H1 (cell line): ENCODE measurements at regions not wholly inside any gene's neighbourhood (a gene's known extent, or its start where the extent isn't known, plus 50 kb on each side); places are given as distances from the start of the nearest gene placed in this dataset.

Source experiments
- JUND ChIP-seq: IDR thresholded peaks from 2 replicates; pipeline ENCODE4 v1.6.1; 2011; ENCODE audit warnings: mild to moderate bottlenecking, improper control_type of control experiment, low read length
- MAFK ChIP-seq: IDR thresholded peaks from 2 replicates; pipeline ENCODE4 v1.6.1; 2012; ENCODE audit warnings: low read depth, mild to moderate bottlenecking, improper control_type of control experiment, low read length
- SIRT6 ChIP-seq: IDR thresholded peaks from one replicate; pipeline ENCODE4 v1.7.1; 2012; ENCODE audit warnings: low read length, inconsistent platforms
- TAF1 ChIP-seq: IDR thresholded peaks from 2 replicates; pipeline ENCODE4 v1.6.1; 2011; ENCODE audit warnings: mild to moderate bottlenecking, low read depth, low read length

DNA sequence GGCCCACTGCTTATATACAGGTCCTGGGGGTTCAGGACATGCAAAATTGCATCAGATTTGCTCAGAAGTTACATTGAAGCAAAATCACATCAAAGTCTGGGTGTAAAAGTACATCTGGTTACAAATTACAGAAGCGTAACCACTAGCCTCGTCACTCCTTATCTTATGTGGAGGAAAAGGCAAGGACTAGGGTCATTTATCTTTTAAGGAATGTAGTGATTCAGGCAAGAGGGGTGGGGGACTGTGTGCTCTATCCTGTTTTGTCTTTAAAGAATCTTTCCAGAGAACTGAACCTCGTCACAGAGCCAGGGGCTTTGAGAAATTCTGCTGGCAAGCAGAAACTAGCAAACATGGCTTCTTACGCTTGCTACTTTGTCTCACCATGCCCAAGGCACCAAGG, 61.1 kb upstream of the RAB4A start (continued):
- no peak for TF ChIP-seq JUND
- TF ChIP-seq MAFK, result no peak
- TF ChIP-seq TAF1, result no peak
- no peak for TF ChIP-seq SIRT6
